Muscle of arm (tissue), 1 donor: ENCODE measurements at regions not wholly inside any gene's neighbourhood (a gene's known extent, or its start where the extent isn't known, plus 50 kb on each side); places are given as distances from the start of the nearest gene placed in this dataset.

Experiments
- DNase-seq: peaks from one replicate; pipeline ENCODE4 v3.0.0-alpha.2; 2013

GRCh38 chr16:85309656-85310587 is 197.7 kb upstream of the CIBAR2 start:
- no peak for DNase-seq

GRCh38 chr16:85310868-85311585 is 198.8 kb upstream of the CIBAR2 start:
- DNase-seq: no peak

- DNase-seq: no peak
Observed at GRCh38 chr16:85311741-85312140, 199.5 kb upstream of the CIBAR2 start.

GRCh38 chr16:85312174-85312573 is 199.9 kb upstream of the CIBAR2 start:
- DNase-seq: no peak

GRCh38 chr16:85312642-85313525 is 200.6 kb upstream of the CIBAR2 start:
- DNase-seq: no peak

- DNase-seq: no peak
Observed at GRCh38 chr16:85313526-85314301, 201.4 kb upstream of the CIBAR2 start.

GRCh38 chr16:85314512-85314971 is 202.3 kb upstream of the CIBAR2 start:
- DNase-seq: no peak

- no peak for DNase-seq
Observed at GRCh38 chr16:85315866-85316265, 203.6 kb upstream of the CIBAR2 start.

- DNase-seq: no peak
Observed at GRCh38 chr16:85316321-85316919, 204.1 kb upstream of the CIBAR2 start.

GRCh38 chr16:85316944-85317343 is 204.7 kb upstream of the CIBAR2 start:
- no peak for DNase-seq

- DNase-seq: no peak
Observed at GRCh38 chr16:85317704-85318103, 205.4 kb upstream of the CIBAR2 start.

- no peak for DNase-seq
Observed at GRCh38 chr16:85319208-85319983, 207.1 kb upstream of the CIBAR2 start.

GRCh38 chr16:85319984-85320440 is 207.7 kb upstream of the CIBAR2 start:
- DNase-seq: no peak

GRCh38 chr16:85320677-85321385 is 208.6 kb upstream of the CIBAR2 start:
- no peak for DNase-seq

GRCh38 chr16:85321509-85322271 is 209.4 kb upstream of the CIBAR2 start:
- peak; percentile 93 for DNase-seq

- no peak for DNase-seq
Observed at GRCh38 chr16:85323230-85323960, 211.1 kb upstream of the CIBAR2 start.

- no peak for DNase-seq
Observed at GRCh38 chr16:85323961-85324253, 211.6 kb upstream of the CIBAR2 start.

- DNase-seq: no peak
Observed at GRCh38 chr16:85324488-85324887, 212.2 kb upstream of the CIBAR2 start.
